HepG2 (cell line): ENCODE measurements at regions not wholly inside any gene's neighbourhood (a gene's known extent, or its start where the extent isn't known, plus 50 kb on each side); places are given as distances from the start of the nearest gene placed in this dataset.

Experiments used
- ATAC-seq: fragments of 200-7000 bp; cut with Tn5 transposase; 3 replicates; pipeline ENCODE4 v1.9.1; 2020; ENCODE audit warnings: mild to moderate bottlenecking, moderate library complexity
- BruUV-seq: library from RNA; stranded (reverse); fragments of 400-500 nt; replicated peaks from 2 replicates; lab custom pipeline; 2021; lab: Mats Ljungman, UMichigan
- CTCF ChIA-PET: fragments of 300-600 bp; formaldehyde crosslinking; extraction: SDS; loops from one replicate; lab custom pipeline; 2021; ENCODE audit warnings: low total read pairs, inconsistent platforms, low intra/inter-chr PET ratio; lab: Yijun Ruan, JAX
- POLR2A ChIA-PET: fragments of 350-600 bp; sonication (Branson Sonifier 250); formaldehyde crosslinking; loops from one replicate; lab custom pipeline; 2020; ENCODE audit warnings: antibody characterized with exemption, inconsistent platforms; lab: Yijun Ruan, JAX
- DNase-seq: peaks from one replicate; pipeline ENCODE4 v3.0.0-alpha.2; 2015; ENCODE audit warnings: low spot score
- FAIRE-seq: peaks from 3 replicates; lab custom pipeline; 2011; peaks lifted over from hg19 to GRCh38; lab: Jason Lieb, UNC
- H2AFZ ChIP-seq: one replicate; pipeline ENCODE4 v1.6.1; 2011; ENCODE audit warnings: low read length, inconsistent platforms
- H3K27ac ChIP-seq: fragments of 300-600 bp; 3 replicates; pipeline ENCODE4 v1.8.0; 2011; ENCODE audit warnings: mixed run types, mild to moderate bottlenecking, mixed read lengths, low read length, inconsistent platforms; ENCODE audit not compliant: insufficient read depth; ENCODE audit errors: extremely low read length
- H3K27me3 ChIP-seq, 2 experiments: fragments of 200-600 bp in 1 of 2; 2 replicates in 1 of 2; 3 replicates in 1 of 2; pipeline versions ENCODE4 v1.6.0 to v1.8.0; 2011; ENCODE audit warnings: low read length in 2 of 2, mild to moderate bottlenecking in 2 of 2, moderate library complexity in 2 of 2, inconsistent platforms in 1 of 2; ENCODE audit not compliant: insufficient read depth in 2 of 2, control insufficient read depth in 1 of 2
- H3K36me3 ChIP-seq, 2 experiments: fragments of 200-600 bp in 1 of 2; replicated peaks in 1 of 2; 2 replicates in 1 of 2; 3 replicates in 1 of 2; pipeline versions ENCODE4 v1.5.1 to v1.8.0; 2011; ENCODE audit warnings: low read length in 2 of 2, inconsistent platforms in 1 of 2; ENCODE audit not compliant: insufficient read depth in 2 of 2, control insufficient read depth in 1 of 2
- H3K4me1 ChIP-seq: 2 replicates; pipeline ENCODE4 v1.5.1; 2012; ENCODE audit warnings: low read length, inconsistent platforms; ENCODE audit not compliant: insufficient read depth
- H3K4me2 ChIP-seq: 2 replicates; pipeline ENCODE4 v1.6.0; 2011; ENCODE audit warnings: low read depth, low read length, inconsistent platforms
- H3K4me3 ChIP-seq, 3 experiments: fragments of 200-600 bp in 1 of 3; sonication (generic), shearing (Covaris generic) in 1 of 3; replicated peaks in 1 of 3; 2 replicates each; pipeline ENCODE4 v1.5.1; 2011 to 2016; ENCODE audit warnings: low read length in 3 of 3, inconsistent platforms in 2 of 3, low read depth in 2 of 3, mild to moderate bottlenecking in 2 of 3, control low read depth in 1 of 3, mixed read lengths in 1 of 3; ENCODE audit not compliant: insufficient read depth in 1 of 3
- H3K79me2 ChIP-seq: one replicate; pipeline ENCODE4 v1.6.1; 2011; ENCODE audit warnings: low read length, inconsistent platforms; ENCODE audit not compliant: insufficient read depth
- H3K9ac ChIP-seq: 2 replicates; pipeline ENCODE4 v1.6.0; 2011; ENCODE audit warnings: mild to moderate bottlenecking, low read depth, low read length, inconsistent platforms; ENCODE audit not compliant: insufficient read depth
- H3K9me3 ChIP-seq: 2 replicates; pipeline ENCODE4 v1.5.1; 2012; ENCODE audit warnings: mild to moderate bottlenecking, low read length
- H4K20me1 ChIP-seq: 2 replicates; pipeline ENCODE4 v1.6.0; 2011; ENCODE audit warnings: inconsistent platforms, mild to moderate bottlenecking, low read length, moderate library complexity; ENCODE audit not compliant: insufficient read depth
- GATA4 ChIP-seq: sonication (generic); IDR thresholded peaks from 2 replicates; pipeline ENCODE4 v1.6.1; 2016; ENCODE audit warnings: antibody characterized with exemption, low read depth, borderline replicate concordance
- HNF4A ChIP-seq: sonication (generic); formaldehyde crosslinking; IDR thresholded peaks from 2 replicates; pipeline ENCODE4 v1.4.0; 2020; ENCODE audit warnings: missing genetic modification reagents
- KDM5B ChIP-seq: sonication (generic); formaldehyde crosslinking; IDR thresholded peaks from 2 replicates; pipeline ENCODE4 v1.4.0; 2020; ENCODE audit warnings: missing genetic modification reagents, mild to moderate bottlenecking, borderline replicate concordance
- RAD21 ChIP-seq: fragments of 450-650 bp; formaldehyde crosslinking; IDR thresholded peaks from 2 replicates; pipeline ENCODE4 v1.5.0; 2020; ENCODE audit warnings: mild to moderate bottlenecking
- RFXAP ChIP-seq: sonication (generic); formaldehyde crosslinking; IDR thresholded peaks from 2 replicates; pipeline ENCODE4 v1.4.0; 2020; ENCODE audit warnings: missing genetic modification reagents, borderline replicate concordance
- SRSF1 ChIP-seq: fragments of 200-400 bp; formaldehyde crosslinking; optimal IDR thresholded peaks from 2 replicates; pipeline ENCODE3; 2017; ENCODE audit warnings: mild to moderate bottlenecking, low read depth, low read length, moderate library complexity
- THAP11 ChIP-seq: IDR thresholded peaks from 2 replicates; pipeline ENCODE4 v1.6.1; 2016; ENCODE audit warnings: missing biosample characterization, missing genetic modification reagents
- ZFP82 ChIP-seq: sonication (generic); formaldehyde crosslinking; IDR thresholded peaks from 2 replicates; pipeline ENCODE4 v1.5.1; 2020; ENCODE audit warnings: mild to moderate bottlenecking, missing genetic modification reagents, borderline replicate concordance
- ZNF260 ChIP-seq: sonication (generic); formaldehyde crosslinking; IDR thresholded peaks from 2 replicates; pipeline ENCODE4 v1.4.0; 2020; ENCODE audit warnings: missing genetic modification reagents, low read depth, mild to moderate bottlenecking, borderline replicate concordance
- ZNF816 ChIP-seq: sonication (generic); formaldehyde crosslinking; IDR thresholded peaks from 2 replicates; pipeline ENCODE4 v1.8.0; 2022; ENCODE audit warnings: missing genetic modification reagents, mild to moderate bottlenecking, borderline replicate concordance
- ZNF841 ChIP-seq: sonication (generic); formaldehyde crosslinking; IDR thresholded peaks from 2 replicates; pipeline ENCODE4 v1.8.1; 2023; ENCODE audit warnings: missing genetic modification reagents, borderline replicate concordance
- WGBS: methylation state at CpG from one replicate; pipeline ENCODE4 v1.1.6; 2017; ENCODE audit warnings: low lambda C conversion rate; 5-methylcytosine and 5-hydroxymethylcytosine counted together
- in situ Hi-C: cut with HindIII; loops from 2 replicates; pipeline ENCODE4 v1.10.0; 2017; ENCODE audit warnings: low pct_unique_long_range_greater_than_20kb; ENCODE audit not compliant: extremely low pct_ligation_motif_present
- intact Hi-C: fragments of 100-400 bp; cut with micrococcal nuclease; formaldehyde crosslinking; loops from one replicate; pipeline ENCODE4 v1.10.0; 2022; ENCODE audit not compliant: unreplicated experiment
- TF ChIP-seq, protein P1 (sequence below): sonication (generic); formaldehyde crosslinking; IDR thresholded peaks from 2 replicates; pipeline ENCODE4 v1.5.1; 2020; ENCODE audit warnings: missing genetic modification reagents, mild to moderate bottlenecking, borderline replicate concordance
- TF ChIP-seq, protein P2 (sequence below): IDR thresholded peaks from 2 replicates; pipeline ENCODE4 v1.4.0; 2020; ENCODE audit warnings: mild to moderate bottlenecking, missing genetic modification reagents
- TF ChIP-seq, protein P3 (sequence below): sonication (generic); formaldehyde crosslinking; IDR thresholded peaks from 2 replicates; pipeline ENCODE4 v1.5.0; 2020; ENCODE audit warnings: mild to moderate bottlenecking, missing genetic modification reagents, moderate library complexity
- TF ChIP-seq, protein P4 (sequence below): sonication (generic); formaldehyde crosslinking; IDR thresholded peaks from 2 replicates; pipeline ENCODE4 v1.4.0; 2020; ENCODE audit warnings: missing genetic modification reagents

DNA sequence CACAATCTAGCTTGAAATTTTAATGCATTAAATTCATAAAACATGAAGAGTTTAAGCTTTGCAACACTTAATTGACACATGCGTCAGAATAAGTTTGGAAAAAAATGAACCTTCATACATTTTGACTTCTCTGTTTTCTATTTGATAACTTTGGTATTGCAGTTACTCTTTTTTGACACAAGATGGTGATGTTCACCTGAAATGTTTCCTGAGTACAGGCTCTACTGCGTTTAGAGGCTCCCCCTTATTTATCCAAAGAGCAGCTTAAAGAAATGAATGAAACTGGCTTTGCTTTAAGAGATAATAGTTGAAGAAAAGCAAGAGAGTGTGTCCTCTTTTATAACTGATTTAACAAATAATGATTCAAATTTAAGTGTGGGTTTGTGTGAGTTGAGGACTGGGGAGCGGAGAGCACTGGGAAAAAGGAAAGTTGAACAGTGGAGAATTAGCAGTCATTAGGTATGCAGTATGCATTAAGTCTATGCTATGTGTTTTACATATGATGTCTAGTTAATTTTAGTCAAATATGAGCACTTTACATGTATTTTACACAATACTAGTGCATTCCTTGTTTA lies 180.6 kb upstream of the NUDT6 start:
- in situ Hi-C loops (loop anchor here (10.0 kb wide), 2 partner anchors 292 to 1012 kb away; partner anchors contain the start of gene SPRY1), intact Hi-C loops (loop anchor here (1.0 to 10.0 kb wide), 7 partner anchors 248 to 1159 kb away; partner anchors contain the start of gene SPRY1)
- no peak overlapping the region for H3K4me3 ChIP-seq
- no peak overlapping the region for H2AFZ ChIP-seq
- BruUV-seq = no TSS peak
- H3K4me1 ChIP-seq = no peaks in the 10 kb centered on the region
- H3K27me3 ChIP-seq = no peaks in the 10 kb centered on the region
- peak; percentile 75 for FAIRE-seq
- H3K27ac ChIP-seq = no peak overlapping the region
- H3K4me2 ChIP-seq = no peak overlapping the region
- peak; percentile 77 for ATAC-seq
- no peaks in the 10 kb centered on the region for H3K9me3 ChIP-seq
- no peaks in the 10 kb centered on the region for H3K79me2 ChIP-seq
- ChIA-PET CTCF (interaction anchor here (0.9 to 2.1 kb wide), 5 partner anchors 462 to 1159 kb away, joined by 3 to 17 read pairs (median 7); no protein-coding TSS in a partner anchor), POLR2A (no interaction called here)
- H3K9ac ChIP-seq = no peak overlapping the region
- 59% methylated on average over 3 of the region's 3 CpGs for WGBS
- DNase-seq = peak; percentile 49
- 0 out of 5 replicates have a peak, but pooled peaks cover 1 to 4% of the 10 kb centered on the region in 2 experiments for H3K36me3 ChIP-seq
- H4K20me1 ChIP-seq = no peaks in the 10 kb centered on the region
- no peak for TF ChIP-seq GATA4
- TF ChIP-seq, protein P1, sequence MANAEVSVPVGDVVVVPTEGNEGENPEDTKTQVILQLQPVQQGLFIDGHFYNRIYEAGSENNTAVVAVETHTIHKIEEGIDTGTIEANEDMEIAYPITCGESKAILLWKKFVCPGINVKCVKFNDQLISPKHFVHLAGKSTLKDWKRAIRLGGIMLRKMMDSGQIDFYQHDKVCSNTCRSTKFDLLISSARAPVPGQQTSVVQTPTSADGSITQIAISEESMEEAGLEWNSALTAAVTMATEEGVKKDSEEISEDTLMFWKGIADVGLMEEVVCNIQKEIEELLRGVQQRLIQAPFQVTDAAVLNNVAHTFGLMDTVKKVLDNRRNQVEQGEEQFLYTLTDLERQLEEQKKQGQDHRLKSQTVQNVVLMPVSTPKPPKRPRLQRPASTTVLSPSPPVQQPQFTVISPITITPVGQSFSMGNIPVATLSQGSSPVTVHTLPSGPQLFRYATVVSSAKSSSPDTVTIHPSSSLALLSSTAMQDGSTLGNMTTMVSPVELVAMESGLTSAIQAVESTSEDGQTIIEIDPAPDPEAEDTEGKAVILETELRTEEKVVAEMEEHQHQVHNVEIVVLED (CRISPR knock-in tag) = no peak
- TF ChIP-seq, protein P2, sequence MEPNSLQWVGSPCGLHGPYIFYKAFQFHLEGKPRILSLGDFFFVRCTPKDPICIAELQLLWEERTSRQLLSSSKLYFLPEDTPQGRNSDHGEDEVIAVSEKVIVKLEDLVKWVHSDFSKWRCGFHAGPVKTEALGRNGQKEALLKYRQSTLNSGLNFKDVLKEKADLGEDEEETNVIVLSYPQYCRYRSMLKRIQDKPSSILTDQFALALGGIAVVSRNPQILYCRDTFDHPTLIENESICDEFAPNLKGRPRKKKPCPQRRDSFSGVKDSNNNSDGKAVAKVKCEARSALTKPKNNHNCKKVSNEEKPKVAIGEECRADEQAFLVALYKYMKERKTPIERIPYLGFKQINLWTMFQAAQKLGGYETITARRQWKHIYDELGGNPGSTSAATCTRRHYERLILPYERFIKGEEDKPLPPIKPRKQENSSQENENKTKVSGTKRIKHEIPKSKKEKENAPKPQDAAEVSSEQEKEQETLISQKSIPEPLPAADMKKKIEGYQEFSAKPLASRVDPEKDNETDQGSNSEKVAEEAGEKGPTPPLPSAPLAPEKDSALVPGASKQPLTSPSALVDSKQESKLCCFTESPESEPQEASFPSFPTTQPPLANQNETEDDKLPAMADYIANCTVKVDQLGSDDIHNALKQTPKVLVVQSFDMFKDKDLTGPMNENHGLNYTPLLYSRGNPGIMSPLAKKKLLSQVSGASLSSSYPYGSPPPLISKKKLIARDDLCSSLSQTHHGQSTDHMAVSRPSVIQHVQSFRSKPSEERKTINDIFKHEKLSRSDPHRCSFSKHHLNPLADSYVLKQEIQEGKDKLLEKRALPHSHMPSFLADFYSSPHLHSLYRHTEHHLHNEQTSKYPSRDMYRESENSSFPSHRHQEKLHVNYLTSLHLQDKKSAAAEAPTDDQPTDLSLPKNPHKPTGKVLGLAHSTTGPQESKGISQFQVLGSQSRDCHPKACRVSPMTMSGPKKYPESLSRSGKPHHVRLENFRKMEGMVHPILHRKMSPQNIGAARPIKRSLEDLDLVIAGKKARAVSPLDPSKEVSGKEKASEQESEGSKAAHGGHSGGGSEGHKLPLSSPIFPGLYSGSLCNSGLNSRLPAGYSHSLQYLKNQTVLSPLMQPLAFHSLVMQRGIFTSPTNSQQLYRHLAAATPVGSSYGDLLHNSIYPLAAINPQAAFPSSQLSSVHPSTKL (CRISPR knock-in tag) = 0 out of 2 replicates have a peak, but pooled peaks have one; percentile 24
- no peak for TF ChIP-seq ZNF260
- peak; percentile 69; the same call in 1 of the 2 replicates for TF ChIP-seq RAD21
- TF ChIP-seq ZFP82 (CRISPR knock-in tag) = no peak
- TF ChIP-seq, protein P3, sequence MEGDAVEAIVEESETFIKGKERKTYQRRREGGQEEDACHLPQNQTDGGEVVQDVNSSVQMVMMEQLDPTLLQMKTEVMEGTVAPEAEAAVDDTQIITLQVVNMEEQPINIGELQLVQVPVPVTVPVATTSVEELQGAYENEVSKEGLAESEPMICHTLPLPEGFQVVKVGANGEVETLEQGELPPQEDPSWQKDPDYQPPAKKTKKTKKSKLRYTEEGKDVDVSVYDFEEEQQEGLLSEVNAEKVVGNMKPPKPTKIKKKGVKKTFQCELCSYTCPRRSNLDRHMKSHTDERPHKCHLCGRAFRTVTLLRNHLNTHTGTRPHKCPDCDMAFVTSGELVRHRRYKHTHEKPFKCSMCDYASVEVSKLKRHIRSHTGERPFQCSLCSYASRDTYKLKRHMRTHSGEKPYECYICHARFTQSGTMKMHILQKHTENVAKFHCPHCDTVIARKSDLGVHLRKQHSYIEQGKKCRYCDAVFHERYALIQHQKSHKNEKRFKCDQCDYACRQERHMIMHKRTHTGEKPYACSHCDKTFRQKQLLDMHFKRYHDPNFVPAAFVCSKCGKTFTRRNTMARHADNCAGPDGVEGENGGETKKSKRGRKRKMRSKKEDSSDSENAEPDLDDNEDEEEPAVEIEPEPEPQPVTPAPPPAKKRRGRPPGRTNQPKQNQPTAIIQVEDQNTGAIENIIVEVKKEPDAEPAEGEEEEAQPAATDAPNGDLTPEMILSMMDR (CRISPR knock-in tag) = peak; percentile 69
- no peak for TF ChIP-seq KDM5B (CRISPR knock-in tag)
- peak; percentile 19; the same call in 1 of the 2 replicates for TF ChIP-seq THAP11 (CRISPR knock-in tag)
- no peak for TF ChIP-seq ZNF841
- no peak for TF ChIP-seq SRSF1
- no peak for TF ChIP-seq RFXAP (CRISPR knock-in tag)
- TF ChIP-seq HNF4A (CRISPR knock-in tag) = no peak
- TF ChIP-seq, protein P4, sequence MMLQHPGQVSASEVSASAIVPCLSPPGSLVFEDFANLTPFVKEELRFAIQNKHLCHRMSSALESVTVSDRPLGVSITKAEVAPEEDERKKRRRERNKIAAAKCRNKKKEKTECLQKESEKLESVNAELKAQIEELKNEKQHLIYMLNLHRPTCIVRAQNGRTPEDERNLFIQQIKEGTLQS = no peak
- peak; percentile 99 for TF ChIP-seq ZNF816 (CRISPR knock-in tag)
